GM19452 (cell line): ENCODE measurements at regions not wholly inside any gene's neighbourhood (a gene's known extent, or its start where the extent isn't known, plus 50 kb on each side); places are given as distances from the start of the nearest gene placed in this dataset.
"Not testable (repeated sequence)": the region's sequence is repeated elsewhere in the genome, so short reads cannot be mapped to it uniquely, and the experiment has no call there.

ENCODE experiments used
- ATAC-seq: cut with Tn5 transposase; IDR thresholded peaks from one replicate; pipeline ENCODE4 v1.9.1; 2021; ENCODE audit not compliant: unreplicated experiment

GRCh38 chr20:51189814-51190782 is 167.2 kb upstream of the KCNG1 start:
- no peak for ATAC-seq

- ATAC-seq: no peak
These were observed 166.0 kb upstream of the KCNG1 start for GRCh38 chr20:51188941-51189340.

- no peak for ATAC-seq
These were observed 164.4 kb upstream of the KCNG1 start for GRCh38 chr20:51187261-51187660.

GRCh38 chr20:51185861-51186260 is 163.0 kb upstream of the KCNG1 start:
- ATAC-seq: no peak

- ATAC-seq: no peak
These were observed 162.4 kb upstream of the KCNG1 start for GRCh38 chr20:51185277-51185676.

- ATAC-seq: no peak
These were observed 161.4 kb upstream of the KCNG1 start for GRCh38 chr20:51184289-51184688.

GRCh38 chr20:51183451-51183850 is 160.5 kb upstream of the KCNG1 start:
- no peak for ATAC-seq

GRCh38 chr20:51182571-51182970 is 159.7 kb upstream of the KCNG1 start:
- ATAC-seq: no peak

- ATAC-seq: no peak
These were observed 155.2 kb upstream of the KCNG1 start for GRCh38 chr20:51178153-51178552.

GRCh38 chr20:51176876-51177275 is 154.0 kb upstream of the KCNG1 start:
- no peak for ATAC-seq

- no peak for ATAC-seq
These were observed 153.5 kb upstream of the KCNG1 start for GRCh38 chr20:51176446-51176845.

GRCh38 chr20:51175724-51176123 is 152.8 kb upstream of the KCNG1 start:
- ATAC-seq: no peak

- ATAC-seq: no peak
These were observed 152.2 kb upstream of the KCNG1 start for GRCh38 chr20:51175156-51175555.

- no peak for ATAC-seq
These were observed 151.6 kb upstream of the KCNG1 start for GRCh38 chr20:51174536-51174935.

GRCh38 chr20:51172558-51173428 is 149.9 kb upstream of the KCNG1 start:
- ATAC-seq: no peak

- ATAC-seq: no peak
These were observed 148.2 kb upstream of the KCNG1 start for GRCh38 chr20:51171141-51171540.

GRCh38 chr20:51169813-51170212 is 146.9 kb upstream of the KCNG1 start:
- ATAC-seq: no peak

- not testable (repeated sequence) for ATAC-seq
These were observed 145.0 kb upstream of the KCNG1 start for GRCh38 chr20:51167911-51168310.

- ATAC-seq: no peak
These were observed 143.6 kb upstream of the KCNG1 start for GRCh38 chr20:51166489-51166888.

- no peak for ATAC-seq
These were observed 142.2 kb upstream of the KCNG1 start for GRCh38 chr20:51165131-51165530.

- ATAC-seq: no peak
These were observed 141.8 kb upstream of the KCNG1 start for GRCh38 chr20:51164731-51165130.
